ENCODE measurements at regions not wholly inside any gene's neighbourhood (a gene's known extent, or its start where the extent isn't known, plus 50 kb on each side); places are given as distances from the start of the nearest gene placed in this dataset.

- TF ChIP-seq TP53 (CRISPR knock-in tag; IDR thresholded peaks at IDR 0.05) = no peak
- no peak for TF ChIP-seq SP1 (CRISPR knock-in tag; conservative IDR thresholded peaks at IDR 0.05)
- TF ChIP-seq E2F4 (CRISPR knock-in tag; IDR thresholded peaks at IDR 0.05; ENCODE audit: borderline replicate concordance, low read depth) = no peak
- TF ChIP-seq CTCF (IDR thresholded peaks at IDR 0.05) = no peak
- no peak for TF ChIP-seq ATF2 (CRISPR knock-in tag; IDR thresholded peaks at IDR 0.05; ENCODE audit: borderline replicate concordance, low read depth)
- no peak for TF ChIP-seq FOXP4 (CRISPR knock-in tag; IDR thresholded peaks at IDR 0.05)
- no peak for TF ChIP-seq ZNF219 (CRISPR knock-in tag; IDR thresholded peaks at IDR 0.05; ENCODE audit: borderline replicate concordance)
- TF ChIP-seq ATF1 (CRISPR knock-in tag; IDR thresholded peaks at IDR 0.05) = no peak
- TF ChIP-seq CREM (CRISPR knock-in tag; IDR thresholded peaks at IDR 0.05) = no peak
- TF ChIP-seq USF2 (CRISPR knock-in tag; IDR thresholded peaks at IDR 0.05) = no peak
- TF ChIP-seq FOXK1 (CRISPR knock-in tag; IDR thresholded peaks at IDR 0.05) = no peak
- no peak for TF ChIP-seq ATF6 (CRISPR knock-in tag; IDR thresholded peaks at IDR 0.05)
- TF ChIP-seq ZBTB43 (CRISPR knock-in tag; IDR thresholded peaks at IDR 0.05) = no peak
- no peak for TF ChIP-seq SMAD4 (CRISPR knock-in tag; IDR thresholded peaks at IDR 0.05)
These were observed 524.1 kb downstream of the TMEM38B start for GRCh38 chr9:106218427-106218826.

Measured in WTC11 (cell line).